Muscle of leg (tissue), 3 donors: ENCODE measurements at regions not wholly inside any gene's neighbourhood (a gene's known extent, or its start where the extent isn't known, plus 50 kb on each side); places are given as distances from the start of the nearest gene placed in this dataset.

Experiments used
- DNase-seq: peaks from one replicate; pipeline ENCODE4 v3.0.0; 2013
- H3K27ac ChIP-seq: one replicate; pipeline ENCODE4 v1.5.1; 2013; ENCODE audit warnings: mild to moderate bottlenecking, low read length, control low read depth
- H3K27me3 ChIP-seq: one replicate; pipeline ENCODE4 v1.6.1; 2013; ENCODE audit warnings: low read length; ENCODE audit not compliant: control insufficient read depth, insufficient read depth
- H3K36me3 ChIP-seq: one replicate; pipeline ENCODE4 v1.6.1; 2013; ENCODE audit warnings: low read length; ENCODE audit not compliant: control insufficient read depth, insufficient read depth
- H3K4me1 ChIP-seq: one replicate; pipeline ENCODE4 v1.6.1; 2013; ENCODE audit warnings: low read length; ENCODE audit not compliant: control insufficient read depth, insufficient read depth
- H3K4me3 ChIP-seq: one replicate; pipeline ENCODE4 v1.5.1; 2013; ENCODE audit warnings: low read length, control low read depth
- H3K9me3 ChIP-seq: replicated peaks from 2 replicates; pipeline ENCODE4 v1.6.1; 2013; ENCODE audit warnings: low read depth, low read length; ENCODE audit not compliant: control insufficient read depth
- WGBS: methylation state at CpG from one replicate; pipeline ENCODE4 v1.1.5; 2013; ENCODE audit warnings: missing lambda C conversion rate; ENCODE audit not compliant: insufficient coverage; 5-methylcytosine and 5-hydroxymethylcytosine counted together

DNA sequence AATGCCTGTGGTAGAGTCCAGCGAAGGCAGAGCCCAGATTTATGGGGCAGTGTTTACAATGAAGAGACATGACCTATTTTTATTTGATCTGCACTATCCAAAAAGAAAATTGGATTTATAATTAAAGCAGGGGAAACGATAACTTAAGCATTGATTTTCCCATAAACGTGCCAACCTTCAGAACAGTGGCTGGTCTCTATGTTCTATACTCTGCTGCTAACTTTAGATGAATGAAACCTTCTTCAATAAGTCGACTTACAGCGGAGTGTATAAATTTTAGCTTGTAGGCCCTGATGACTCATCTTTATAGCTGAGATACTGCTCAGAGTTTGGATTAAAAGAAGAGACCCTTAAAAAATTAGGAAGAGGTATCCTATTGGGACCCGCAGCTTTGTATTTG is 452.6 kb downstream of the TLR4 start:
- no peaks in the 10 kb centered on the region for H3K36me3 ChIP-seq
- 92% methylated on average over 2 of the region's 6 CpGs for WGBS
- no peaks in the 10 kb centered on the region for H3K9me3 ChIP-seq
- H3K4me3 ChIP-seq: no peak overlapping the region
- DNase-seq: no peak
- H3K27me3 ChIP-seq: no peaks in the 10 kb centered on the region
- H3K27ac ChIP-seq: no peak overlapping the region
- no peaks in the 10 kb centered on the region for H3K4me1 ChIP-seq

DNA sequence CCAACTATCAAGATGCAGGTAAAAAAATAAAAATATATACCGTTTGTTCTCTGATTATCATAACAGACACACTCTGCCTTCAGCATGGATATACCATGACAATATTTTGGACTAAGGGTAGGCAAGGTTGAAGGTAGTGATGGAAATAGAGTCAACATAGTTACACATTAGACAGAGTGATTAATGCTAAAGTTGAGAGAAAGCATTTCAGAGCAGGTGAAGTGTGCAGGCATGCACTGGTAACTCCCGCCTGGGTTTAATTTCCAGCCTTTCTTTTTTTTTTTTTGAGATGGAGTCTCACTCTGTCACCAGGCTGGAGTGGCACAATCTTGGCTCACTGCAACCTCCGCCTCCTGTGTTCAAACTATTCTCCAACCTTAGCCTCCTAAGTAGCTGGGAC is 458.5 kb downstream of the TLR4 start:
- H3K9me3 ChIP-seq: no peaks in the 10 kb centered on the region
- H3K27me3 ChIP-seq: no peaks in the 10 kb centered on the region
- no peak overlapping the region for H3K4me3 ChIP-seq
- H3K36me3 ChIP-seq: no peaks in the 10 kb centered on the region
- no peak for DNase-seq
- no peak overlapping the region for H3K27ac ChIP-seq
- no peaks in the 10 kb centered on the region for H3K4me1 ChIP-seq
- WGBS: no CpG with 5 or more reads among the region's 3 CpGs

DNA sequence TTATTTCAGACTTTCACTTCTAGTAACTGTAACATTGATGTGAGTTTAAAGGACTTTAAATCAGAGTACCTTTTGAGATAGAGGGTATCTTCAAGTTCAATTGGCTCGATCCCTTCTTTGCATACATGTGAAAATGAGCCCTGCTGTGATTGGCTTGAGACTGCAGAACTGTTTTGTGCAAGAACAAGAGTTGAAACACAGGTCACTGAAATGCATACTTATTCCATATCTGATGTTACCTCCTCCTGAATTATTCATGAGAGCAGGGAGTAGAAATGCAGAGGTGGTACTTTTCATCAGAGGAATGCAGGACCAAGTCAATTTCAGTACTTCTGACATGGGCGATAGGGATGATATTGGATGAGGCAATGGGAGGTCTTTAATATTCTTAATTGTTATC is 459.5 kb downstream of the TLR4 start:
- DNase-seq: no peak
- 80% methylated on average over 1 of the region's 2 CpGs for WGBS
- no peak overlapping the region for H3K4me3 ChIP-seq

DNA sequence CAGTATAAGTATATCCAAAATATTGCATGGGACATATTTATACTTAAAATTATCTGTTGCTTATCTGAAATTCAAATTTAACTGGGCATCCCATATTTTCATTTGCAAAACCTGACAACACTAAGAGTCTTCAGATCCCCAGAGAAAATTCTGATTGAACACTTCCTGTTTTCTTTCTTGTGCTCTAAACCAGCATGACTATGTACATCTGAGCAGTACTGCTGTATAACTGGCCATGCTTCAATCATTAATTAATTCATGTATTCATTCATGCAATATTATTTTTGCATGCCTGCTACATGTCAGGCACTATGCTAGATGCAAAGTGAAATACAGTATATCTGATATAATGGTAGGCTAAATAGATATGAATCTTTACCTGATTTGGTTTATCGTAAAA is 461.2 kb downstream of the TLR4 start:
- no peaks in the 10 kb centered on the region for H3K9me3 ChIP-seq
- H3K4me3 ChIP-seq: no peak overlapping the region
- no peaks in the 10 kb centered on the region for H3K4me1 ChIP-seq
- DNase-seq: no peak
- no CpG with 5 or more reads among the region's 1 CpG for WGBS
- no peak overlapping the region for H3K27ac ChIP-seq
- H3K27me3 ChIP-seq: no peaks in the 10 kb centered on the region
- no peaks in the 10 kb centered on the region for H3K36me3 ChIP-seq

More for the DNA sequence above, 459.5 kb downstream of the TLR4 start:
- Histone ChIP-seq H3K27me3 (no peaks in the 10 kb centered on the region), H3K4me1 (no peaks in the 10 kb centered on the region), H3K9me3 (no peaks in the 10 kb centered on the region), H3K27ac (no peak overlapping the region), H3K36me3 (no peaks in the 10 kb centered on the region)

DNA sequence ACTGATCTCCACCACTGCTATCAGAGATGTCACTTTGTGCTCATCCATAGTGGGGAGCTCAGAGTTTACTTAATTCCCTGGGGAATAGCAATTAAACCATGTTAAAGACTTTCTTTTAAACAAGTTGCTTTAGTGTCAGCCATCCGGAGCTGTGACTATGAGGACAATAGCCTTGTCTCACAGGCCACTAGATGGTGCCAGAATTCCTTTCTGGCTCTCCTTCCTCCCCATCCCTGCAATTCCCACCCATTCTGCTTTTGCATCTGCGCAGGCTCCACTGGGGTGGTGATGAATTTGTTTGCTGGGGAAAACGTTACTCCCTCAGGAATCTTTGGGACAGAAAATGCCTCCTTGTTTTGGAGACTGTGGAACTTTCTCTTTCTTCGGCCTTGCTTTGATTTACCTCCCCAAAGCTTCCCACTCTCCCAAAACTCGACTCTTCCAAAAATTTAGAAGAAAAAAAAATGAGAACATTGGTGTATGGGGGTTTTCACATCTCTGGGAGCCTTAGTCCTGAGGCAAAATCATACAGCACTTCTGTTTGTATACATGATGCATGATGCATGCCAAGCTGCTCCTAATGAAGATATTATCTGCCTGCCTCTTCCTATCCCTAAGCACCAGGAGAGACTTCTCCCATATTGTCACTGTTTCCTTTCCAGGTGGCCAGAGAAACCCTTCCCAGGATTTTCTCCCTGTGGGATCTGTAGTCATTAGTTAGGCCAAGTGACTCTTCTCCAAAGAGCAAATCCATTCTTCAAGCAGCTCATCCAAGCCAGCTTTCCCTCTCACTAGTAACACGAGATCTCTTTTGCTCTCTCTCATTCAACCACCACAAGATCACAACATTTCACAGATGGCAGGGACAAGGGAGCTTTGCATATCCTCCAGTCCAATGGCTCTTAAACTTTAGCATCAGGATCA is 466.1 kb downstream of the TLR4 start:
- no peaks in the 10 kb centered on the region for H3K9me3 ChIP-seq
- H3K4me1 ChIP-seq: no peaks in the 10 kb centered on the region
- no peak overlapping the region for H3K27ac ChIP-seq
- 8% methylated on average over 2 of the region's 6 CpGs for WGBS
- H3K27me3 ChIP-seq: no peaks in the 10 kb centered on the region
- peak; percentile 86 for DNase-seq
- no peak overlapping the region for H3K4me3 ChIP-seq
- H3K36me3 ChIP-seq: no peaks in the 10 kb centered on the region

DNA sequence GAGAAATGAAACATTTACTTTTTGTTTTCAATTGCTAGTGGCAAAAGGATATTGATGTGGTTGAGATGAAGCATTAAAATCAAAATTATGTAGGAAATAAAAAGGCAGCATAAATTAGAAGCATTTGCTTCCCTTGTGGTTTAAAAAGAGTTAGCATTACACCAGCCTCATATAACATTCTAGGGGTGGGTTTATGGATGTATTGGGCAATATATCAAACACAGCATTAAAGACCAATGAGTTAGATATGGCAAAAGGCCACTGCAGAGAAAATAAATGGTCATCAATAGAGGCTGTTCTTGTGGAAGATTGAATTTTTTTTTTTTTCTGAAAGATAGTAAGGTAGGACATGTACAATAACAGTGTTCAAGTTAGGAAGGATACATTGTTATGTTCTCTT is 473.0 kb downstream of the TLR4 start:
- Histone ChIP-seq H3K4me1 (no peaks in the 10 kb centered on the region), H3K9me3 (no peaks in the 10 kb centered on the region), H3K27me3 (no peaks in the 10 kb centered on the region), H3K36me3 (no peaks in the 10 kb centered on the region), H3K27ac (no peak overlapping the region), H3K4me3 (no peak overlapping the region)
- no peak for DNase-seq

DNA sequence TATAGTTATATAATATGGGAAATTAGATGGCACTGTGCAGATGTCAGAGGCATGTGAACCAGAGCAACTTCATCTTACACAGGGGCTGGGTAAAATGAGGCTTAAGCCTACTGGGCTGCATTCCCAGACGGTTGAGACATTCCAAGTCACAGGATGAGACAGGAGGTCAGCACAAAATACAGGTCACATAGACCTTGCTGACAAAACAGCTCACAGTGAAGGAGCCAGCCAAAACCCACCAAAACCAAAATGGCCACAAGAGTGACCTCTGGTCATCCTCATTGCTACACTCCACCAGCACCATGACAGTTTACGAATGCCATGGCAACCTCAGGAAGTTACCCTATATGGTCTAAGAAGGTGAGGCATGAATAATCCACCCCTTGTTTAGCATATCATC is 479.4 kb downstream of the TLR4 start:
- no peak for DNase-seq
- H3K36me3 ChIP-seq: no peaks in the 10 kb centered on the region
- no peaks in the 10 kb centered on the region for H3K9me3 ChIP-seq
- no peaks in the 10 kb centered on the region for H3K4me1 ChIP-seq
- no CpG with 5 or more reads among the region's 2 CpGs for WGBS
- no peak overlapping the region for H3K27ac ChIP-seq
- H3K27me3 ChIP-seq: no peaks in the 10 kb centered on the region
- H3K4me3 ChIP-seq: no peak overlapping the region

DNA sequence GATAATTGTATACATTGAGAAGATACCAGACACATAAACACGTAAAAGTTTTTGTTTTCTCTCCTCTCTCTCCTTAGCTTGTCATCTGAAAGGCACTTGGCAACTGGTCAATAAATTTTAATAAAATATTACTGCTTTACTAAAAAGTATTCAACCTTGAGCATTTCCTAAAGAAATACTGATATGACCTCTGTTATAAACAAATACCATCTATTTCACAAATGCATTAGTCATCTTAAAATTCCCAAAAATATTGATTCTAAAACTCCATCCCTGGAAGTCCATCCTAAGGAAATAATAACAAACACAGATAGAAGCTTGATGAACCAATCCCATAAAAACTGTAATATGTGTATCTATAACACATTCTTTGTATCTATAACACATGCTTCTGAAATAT is 483.2 kb downstream of the TLR4 start:
- H3K9me3 ChIP-seq: peaks cover 5% of the 10 kb centered on the region
- no peaks in the 10 kb centered on the region for H3K27me3 ChIP-seq
- H3K27ac ChIP-seq: no peak overlapping the region
- no CpG with 5 or more reads among the region's 1 CpG for WGBS
- no peak overlapping the region for H3K4me3 ChIP-seq
- H3K4me1 ChIP-seq: no peaks in the 10 kb centered on the region
- DNase-seq: no peak
- no peaks in the 10 kb centered on the region for H3K36me3 ChIP-seq

DNA sequence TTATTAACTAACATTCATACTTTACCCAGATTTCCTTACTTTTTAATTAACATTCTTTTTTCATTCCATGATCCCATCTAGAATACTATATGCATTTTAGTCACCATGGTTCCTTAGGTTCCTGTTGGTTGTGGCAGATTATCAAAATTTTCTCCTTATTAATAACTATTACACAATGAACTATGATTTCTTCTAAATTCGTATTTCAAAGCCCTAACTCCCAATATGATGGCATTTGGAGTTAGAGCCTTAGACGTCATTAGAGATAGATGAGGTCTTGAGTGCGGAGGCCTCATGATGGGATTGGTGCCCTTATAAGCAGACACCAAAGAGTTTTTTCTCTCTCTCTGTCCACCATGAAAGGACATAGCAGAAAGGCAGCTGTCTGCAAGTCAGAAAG is 485.4 kb downstream of the TLR4 start:
- WGBS: 83% methylated on average over 2 of the region's 3 CpGs

DNA sequence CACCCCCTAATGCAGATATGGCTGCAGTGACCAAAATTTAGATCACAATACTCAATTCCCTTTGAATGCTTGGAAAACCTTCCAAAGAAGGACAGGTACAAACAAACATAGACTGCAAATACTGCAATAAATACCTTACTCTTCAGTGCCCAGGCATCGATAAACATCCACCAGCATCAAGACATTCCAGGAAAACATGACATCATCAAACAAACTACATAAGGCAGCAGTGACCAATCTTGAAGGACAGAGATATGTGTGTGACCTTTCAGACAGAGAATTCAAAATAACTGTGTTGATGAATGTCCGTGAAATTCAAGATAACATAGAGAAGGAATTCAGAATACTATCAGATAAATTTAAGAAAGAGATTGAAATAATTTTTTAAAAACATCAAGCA is 488.6 kb downstream of the TLR4 start:
- no peak for DNase-seq
- Histone ChIP-seq H3K27ac (no peak overlapping the region), H3K27me3 (no peaks in the 10 kb centered on the region), H3K9me3 (peaks cover 5% of the 10 kb centered on the region), H3K4me3 (no peak overlapping the region), H3K36me3 (no peaks in the 10 kb centered on the region), H3K4me1 (no peaks in the 10 kb centered on the region)
- WGBS: no CpG with 5 or more reads among the region's 2 CpGs

More for the DNA sequence above, 485.4 kb downstream of the TLR4 start:
- Histone ChIP-seq H3K4me1 (no peaks in the 10 kb centered on the region), H3K36me3 (no peaks in the 10 kb centered on the region), H3K9me3 (peaks cover 5% of the 10 kb centered on the region), H3K27ac (no peak overlapping the region), H3K27me3 (no peaks in the 10 kb centered on the region), H3K4me3 (no peak overlapping the region)
- DNase-seq: no peak

DNA sequence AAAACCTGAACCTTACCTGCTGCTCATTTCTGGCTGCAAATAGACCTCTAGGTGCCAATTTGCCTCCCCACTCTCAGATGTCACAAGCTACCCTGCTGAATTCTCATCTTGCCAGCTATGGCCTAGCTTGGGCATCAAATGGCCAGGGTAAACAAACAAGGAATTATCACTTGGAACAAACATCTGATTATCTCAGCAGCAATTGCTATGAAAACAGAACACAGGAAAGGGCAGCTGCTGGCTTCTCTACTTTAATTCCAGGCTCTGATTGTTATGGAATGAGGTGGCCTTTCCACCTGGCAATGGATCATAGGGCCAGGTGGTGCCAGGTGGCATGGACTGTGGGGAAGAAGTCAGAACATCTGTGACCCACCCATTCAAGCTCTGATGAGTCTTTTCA is 505.1 kb downstream of the TLR4 start:
- peaks cover 5% of the 10 kb centered on the region for H3K9me3 ChIP-seq
- H3K4me3 ChIP-seq: no peak overlapping the region
- no peaks in the 10 kb centered on the region for H3K36me3 ChIP-seq
- no peaks in the 10 kb centered on the region for H3K4me1 ChIP-seq
- H3K27me3 ChIP-seq: no peaks in the 10 kb centered on the region
- DNase-seq: no peak
- no peak overlapping the region for H3K27ac ChIP-seq
